ENCODE measurements at regions not wholly inside any gene's neighbourhood (a gene's known extent, or its start where the extent isn't known, plus 50 kb on each side); places are given as distances from the start of the nearest gene placed in this dataset.

DNA sequence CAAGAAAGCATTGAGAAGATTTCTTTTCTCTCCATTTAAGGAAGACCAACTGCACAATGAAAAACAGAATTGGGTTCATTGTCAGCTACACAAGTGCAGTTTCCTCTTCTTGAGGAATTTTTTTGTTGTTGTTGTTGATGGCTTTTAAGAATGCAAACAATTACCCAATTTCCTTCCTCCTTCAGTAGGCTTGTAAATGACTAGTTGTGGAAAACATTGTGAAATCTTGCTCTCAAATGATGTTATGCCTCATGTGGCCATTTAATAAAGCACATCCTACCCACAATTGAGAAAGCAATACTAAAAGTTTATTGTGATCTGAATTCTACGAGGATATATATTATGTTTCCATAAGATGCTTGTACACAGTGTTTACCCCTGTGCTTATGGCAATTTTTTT lies 171.6 kb downstream of the FAM174A start:
- TF ChIP-seq, protein P1, sequence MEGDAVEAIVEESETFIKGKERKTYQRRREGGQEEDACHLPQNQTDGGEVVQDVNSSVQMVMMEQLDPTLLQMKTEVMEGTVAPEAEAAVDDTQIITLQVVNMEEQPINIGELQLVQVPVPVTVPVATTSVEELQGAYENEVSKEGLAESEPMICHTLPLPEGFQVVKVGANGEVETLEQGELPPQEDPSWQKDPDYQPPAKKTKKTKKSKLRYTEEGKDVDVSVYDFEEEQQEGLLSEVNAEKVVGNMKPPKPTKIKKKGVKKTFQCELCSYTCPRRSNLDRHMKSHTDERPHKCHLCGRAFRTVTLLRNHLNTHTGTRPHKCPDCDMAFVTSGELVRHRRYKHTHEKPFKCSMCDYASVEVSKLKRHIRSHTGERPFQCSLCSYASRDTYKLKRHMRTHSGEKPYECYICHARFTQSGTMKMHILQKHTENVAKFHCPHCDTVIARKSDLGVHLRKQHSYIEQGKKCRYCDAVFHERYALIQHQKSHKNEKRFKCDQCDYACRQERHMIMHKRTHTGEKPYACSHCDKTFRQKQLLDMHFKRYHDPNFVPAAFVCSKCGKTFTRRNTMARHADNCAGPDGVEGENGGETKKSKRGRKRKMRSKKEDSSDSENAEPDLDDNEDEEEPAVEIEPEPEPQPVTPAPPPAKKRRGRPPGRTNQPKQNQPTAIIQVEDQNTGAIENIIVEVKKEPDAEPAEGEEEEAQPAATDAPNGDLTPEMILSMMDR (IDR thresholded peaks at IDR 0.05): peak in 3 of 6 experiments; percentile 30 to 40 (median 34)
- TF ChIP-seq POLR2A (IDR thresholded peaks at IDR 0.05): no peak
